ENCODE measurements at regions not wholly inside any gene's neighbourhood (a gene's known extent, or its start where the extent isn't known, plus 50 kb on each side); places are given as distances from the start of the nearest gene placed in this dataset.

GRCh38 chr5:135662683-135663082 lies 83.9 kb upstream of the CXCL14 start:
- in situ Hi-C loops (cut with MboI) (no loop called here), intact Hi-C loops (cut with micrococcal nuclease; ENCODE audit: unreplicated experiment) (no loop called here)
- H4K20me1 ChIP-seq (ENCODE audit: control insufficient read depth, insufficient read depth): no peaks in the 10 kb centered on the region
- H3K27me3 ChIP-seq (replicated peaks in 1 of 2; ENCODE audit: control insufficient read depth in 2 of 2, insufficient read depth in 2 of 2, low read length in 1 of 2): no peaks in the 10 kb centered on the region; a peak in 1 of 4 replicates
- H3K4me3 ChIP-seq: no peak overlapping the region
- H3K9me3 ChIP-seq (replicated peaks; ENCODE audit: control insufficient read depth, insufficient read depth, low read length): peaks cover 1% of the 10 kb centered on the region; the same call in 2 of the 3 replicates
- ChIA-PET SMC1A (ENCODE audit: uncharacterized antibody, unreplicated experiment) (interaction anchor here (1.0 kb wide), 1 partner anchor 9 kb away, joined by 3 read pairs; no protein-coding TSS in a partner anchor), CTCF (interaction anchor here (1.0 kb wide), 1 partner anchor 196 kb away, joined by 3 read pairs; no protein-coding TSS in a partner anchor), RAD21 (ENCODE audit: unreplicated experiment) (no interaction called here), POLR2A (no interaction called here)
- no peak for ATAC-seq
- H3K4me1 ChIP-seq (ENCODE audit: control insufficient read depth, insufficient read depth, low read length): no peaks in the 10 kb centered on the region
- no TSS peak for BruUV-seq (replicated peaks)
- H3K27ac ChIP-seq (ENCODE audit: control insufficient read depth, insufficient read depth): no peak overlapping the region
- no peaks in the 10 kb centered on the region for H3K79me2 ChIP-seq (ENCODE audit: control insufficient read depth, insufficient read depth, low read length)
- no peak for FAIRE-seq
- no peaks in the 10 kb centered on the region for H3K36me3 ChIP-seq (ENCODE audit: control insufficient read depth in 2 of 2, insufficient read depth in 2 of 2, low read length in 1 of 2)
- no peak for DNase-seq (ENCODE audit: low read depth, low spot score)
- H3K9ac ChIP-seq (ENCODE audit: control insufficient read depth, insufficient read depth, low read length): no peak overlapping the region
- no peak overlapping the region for H3K4me2 ChIP-seq (ENCODE audit: control insufficient read depth, insufficient read depth)
- H2AFZ ChIP-seq (ENCODE audit: control insufficient read depth, low read depth, low read length): no peak overlapping the region
- WGBS (ENCODE audit: insufficient coverage, insufficient replicate concordance, low lambda C conversion rate, missing lambda C conversion rate): 27% methylated on average over 3 of the region's 3 CpGs
- TF ChIP-seq IKZF1 (conservative IDR thresholded peaks at IDR 0.05) (no peak), PKNOX1 (IDR thresholded peaks at IDR 0.05) (no peak), E2F4 (IDR thresholded peaks at IDR 0.05; ENCODE audit: low read depth, low read length) (no peak), SIN3A (IDR thresholded peaks at IDR 0.05; ENCODE audit: low read depth, low read length) (no peak), ATF3 (IDR thresholded peaks at IDR 0.05; ENCODE audit: borderline replicate concordance, extremely low read depth, low read depth, low read length) (no peak)

Data from GM12878 (cell line).